ENCODE measurements at regions not wholly inside any gene's neighbourhood (a gene's known extent, or its start where the extent isn't known, plus 50 kb on each side); places are given as distances from the start of the nearest gene placed in this dataset.
"Not testable (repeated sequence)": the region's sequence is repeated elsewhere in the genome, so short reads cannot be mapped to it uniquely, and the experiment has no call there.

DNA sequence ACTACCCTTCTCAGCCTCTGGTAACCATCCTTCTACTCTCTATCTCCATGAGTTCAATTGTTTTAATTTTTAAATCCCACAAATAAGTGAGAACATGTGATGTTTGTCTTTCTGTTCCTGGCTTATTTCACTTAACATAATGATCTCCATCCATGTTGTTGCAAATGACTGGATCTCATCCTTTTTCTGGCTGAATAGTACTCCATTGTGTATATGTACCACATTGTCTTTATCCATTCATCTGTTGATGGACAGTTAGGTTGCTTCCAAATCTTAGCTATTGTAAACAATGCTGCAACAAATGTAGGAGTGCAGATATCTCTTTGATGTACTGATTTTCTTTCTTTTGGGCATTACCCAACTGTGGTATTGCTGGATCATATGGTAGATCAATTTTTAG, 103.0 kb downstream of the CARTPT start:
- not testable (repeated sequence) for DNase-seq

DNA sequence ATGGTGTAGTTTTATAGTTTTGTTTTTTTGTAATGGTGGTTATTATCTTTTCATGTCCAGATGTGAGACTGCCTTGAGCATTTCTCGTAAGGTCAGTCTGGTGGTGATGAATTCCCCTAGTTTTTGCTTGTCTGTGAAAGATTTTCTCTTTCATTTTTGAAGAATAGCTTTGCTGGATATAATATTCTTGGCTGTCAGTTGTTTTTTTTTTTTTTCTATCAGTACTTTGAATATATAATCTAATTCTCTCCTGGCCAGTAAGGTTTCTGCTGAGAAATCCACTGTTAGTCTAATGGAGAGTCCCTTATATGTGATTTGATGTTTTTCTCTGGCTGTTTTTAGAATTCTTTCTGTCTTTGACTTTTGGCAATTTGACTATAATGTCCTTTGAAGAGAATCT, 106.9 kb downstream of the CARTPT start:
- no peak for DNase-seq

DNA sequence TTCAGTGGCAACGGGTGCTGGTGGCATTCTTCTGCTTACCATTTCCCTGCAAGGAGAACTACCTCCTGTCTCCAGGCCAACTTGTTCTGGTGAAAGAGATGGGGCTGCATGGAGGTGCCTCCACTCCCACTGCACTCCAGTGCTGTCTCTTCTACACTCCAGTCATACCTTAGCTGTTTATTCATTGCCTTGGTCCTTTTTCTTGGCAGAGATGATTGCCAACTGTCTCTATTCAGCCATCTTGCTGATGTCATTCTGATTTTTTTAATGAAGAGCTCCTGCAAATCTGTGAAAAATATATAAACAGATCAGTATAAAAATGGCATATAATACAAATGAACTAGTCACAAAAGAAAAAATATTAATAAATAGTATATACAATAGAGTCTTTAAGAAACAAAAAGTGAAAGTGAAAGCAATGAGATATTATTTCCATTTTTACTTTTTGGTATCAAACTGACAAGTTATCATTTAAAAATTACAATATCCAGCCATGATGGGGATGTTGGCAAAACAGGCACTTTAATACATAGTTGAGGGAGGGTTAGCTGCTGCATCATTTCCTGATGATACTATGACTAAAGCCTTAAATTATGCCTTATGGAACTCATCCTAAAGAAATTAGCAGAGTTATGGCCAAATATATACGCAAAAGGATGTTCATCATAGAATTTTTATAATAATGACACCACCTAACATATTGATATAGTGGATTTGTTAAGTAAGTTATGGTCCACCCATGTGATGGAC, 109.4 kb downstream of the CARTPT start:
- DNase-seq, result no peak

DNA sequence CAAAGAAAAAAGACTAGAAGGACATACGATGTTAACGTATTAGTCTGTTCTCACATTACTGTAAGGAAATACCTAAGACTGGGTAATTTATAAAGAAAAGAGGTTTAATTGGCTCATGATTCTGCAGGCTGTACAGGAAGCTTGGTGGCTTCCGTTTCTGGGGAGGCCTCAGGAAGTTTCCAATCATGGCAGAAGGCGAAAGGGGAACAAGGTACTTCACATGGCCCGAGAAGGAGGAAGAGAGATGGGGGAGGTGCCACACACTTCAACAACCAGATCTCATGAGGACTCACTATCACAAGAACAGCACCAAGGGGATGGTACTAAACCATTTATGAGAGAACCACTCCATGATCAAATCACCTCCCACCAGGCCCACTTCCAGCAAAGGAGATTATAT, 110.1 kb downstream of the CARTPT start:
- no peak for DNase-seq

DNA sequence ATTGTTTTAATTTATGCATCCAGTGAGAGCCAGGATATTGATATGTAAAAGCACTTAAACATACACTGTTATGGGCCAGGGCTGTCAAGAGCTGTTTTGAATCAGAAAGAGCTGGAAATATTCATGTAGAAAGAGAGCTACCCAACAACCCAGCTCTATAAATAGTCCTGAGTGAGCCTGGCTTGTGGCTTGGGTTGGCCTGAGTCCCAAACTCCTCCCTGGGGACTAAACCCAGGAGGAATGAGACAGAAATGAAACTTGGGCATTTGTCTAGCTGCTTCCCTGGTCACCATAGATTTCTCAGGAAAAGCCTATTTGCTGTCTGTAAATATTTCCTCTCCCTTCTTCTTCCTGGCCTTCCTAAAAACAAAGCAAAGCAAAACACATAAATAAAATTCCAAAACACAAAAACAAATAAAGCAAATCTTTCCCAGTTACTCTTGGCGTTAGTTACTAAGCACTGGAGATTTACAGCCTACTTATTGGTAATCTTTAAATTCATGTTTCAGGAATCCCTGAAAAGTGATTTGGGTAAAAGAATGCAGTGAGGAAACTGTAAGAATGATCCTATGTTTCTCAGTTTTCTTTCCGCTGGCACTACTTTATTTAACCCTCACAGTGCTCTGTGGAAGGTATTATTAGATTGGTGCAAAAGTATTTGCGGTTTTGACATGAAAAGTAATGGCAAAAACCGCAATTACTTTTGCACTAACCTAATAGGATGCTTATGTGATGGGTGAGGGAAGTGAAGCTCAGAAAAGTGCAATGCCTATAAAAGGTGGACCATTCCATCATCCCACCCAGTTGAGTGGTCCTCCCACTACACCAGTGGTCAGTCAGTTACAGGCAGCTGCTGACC, 111.8 kb downstream of the CARTPT start:
- no peak for DNase-seq

DNA sequence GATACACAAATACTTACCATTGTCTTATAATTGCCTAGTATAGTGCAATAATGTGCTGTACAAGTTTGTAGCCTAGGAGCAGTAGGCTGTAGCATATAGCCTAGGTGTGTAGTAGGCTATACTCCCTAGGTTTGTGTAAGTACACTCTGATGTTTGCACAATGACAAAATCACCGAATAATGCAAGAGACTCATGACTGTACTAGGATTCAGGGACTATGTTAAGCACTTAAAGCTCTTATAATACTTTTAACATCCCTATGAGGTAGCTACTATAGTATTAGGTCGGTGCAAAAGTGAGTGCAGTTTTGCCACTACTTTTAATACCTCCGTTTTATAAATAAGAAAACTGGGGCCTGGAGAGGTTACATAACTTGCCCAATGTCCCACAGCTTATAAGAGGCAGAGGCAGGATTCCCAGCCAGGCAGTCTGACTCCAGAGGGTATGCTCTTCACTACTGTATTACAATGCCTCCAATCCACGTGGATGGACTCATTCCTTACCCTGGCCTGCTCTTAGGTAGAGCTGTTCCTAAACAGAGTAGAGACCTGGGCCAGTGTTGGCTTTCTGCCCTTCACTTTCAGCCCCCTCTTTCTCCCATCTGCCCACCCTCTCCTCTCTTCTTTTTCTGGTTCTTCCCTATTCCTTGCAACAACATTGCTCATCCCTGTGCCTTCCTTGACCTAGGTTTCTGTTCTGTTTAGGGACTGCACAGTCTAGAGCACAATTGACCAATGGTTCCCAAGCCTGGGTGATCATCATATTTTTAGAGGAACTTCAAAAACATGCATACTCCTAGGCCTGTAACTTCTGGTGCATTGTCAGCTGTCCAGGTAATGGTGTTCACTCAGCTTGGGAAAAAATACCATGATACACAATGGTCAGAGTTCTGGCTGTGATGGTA, 114.0 kb downstream of the CARTPT start:
- no peak for DNase-seq

DNA sequence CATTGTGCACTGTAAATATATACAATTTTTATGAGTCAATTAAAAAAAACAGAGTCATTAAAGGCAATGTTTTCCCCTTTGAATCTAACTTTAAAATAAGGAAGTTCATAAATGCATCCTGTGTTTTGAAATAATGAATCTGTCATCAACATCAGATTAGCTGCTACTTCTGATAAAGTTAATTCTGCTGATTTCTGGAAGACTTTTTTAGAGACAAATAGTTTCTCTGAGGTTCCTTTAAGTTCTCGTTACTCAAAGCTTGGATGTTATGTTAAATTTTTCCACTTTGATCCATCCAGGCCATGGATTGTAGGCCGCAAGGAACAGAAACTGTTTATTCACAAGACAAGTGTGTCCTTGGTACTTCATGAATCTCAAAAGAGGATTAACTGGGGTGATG, 115.5 kb downstream of the CARTPT start:
- DNase-seq, result no peak

DNA sequence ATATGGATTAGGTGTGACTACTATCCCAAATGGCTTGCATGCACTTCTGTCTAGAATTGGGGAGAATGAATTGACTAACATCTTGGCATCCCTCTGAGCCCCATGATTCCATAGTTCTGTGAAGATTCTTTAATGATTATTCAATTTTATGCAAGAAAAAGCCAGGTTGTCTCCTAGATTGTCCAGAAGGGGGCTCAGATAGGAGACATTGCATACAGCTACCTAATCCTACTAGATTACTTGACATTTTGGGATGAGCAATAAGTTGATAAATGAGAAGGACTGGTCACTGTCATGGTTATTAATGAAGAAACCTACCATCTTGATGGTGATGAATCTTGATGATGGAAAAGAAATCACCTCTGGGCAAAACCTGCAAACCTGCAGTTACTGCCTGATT, 117.0 kb downstream of the CARTPT start:
- DNase-seq, result no peak

DNA sequence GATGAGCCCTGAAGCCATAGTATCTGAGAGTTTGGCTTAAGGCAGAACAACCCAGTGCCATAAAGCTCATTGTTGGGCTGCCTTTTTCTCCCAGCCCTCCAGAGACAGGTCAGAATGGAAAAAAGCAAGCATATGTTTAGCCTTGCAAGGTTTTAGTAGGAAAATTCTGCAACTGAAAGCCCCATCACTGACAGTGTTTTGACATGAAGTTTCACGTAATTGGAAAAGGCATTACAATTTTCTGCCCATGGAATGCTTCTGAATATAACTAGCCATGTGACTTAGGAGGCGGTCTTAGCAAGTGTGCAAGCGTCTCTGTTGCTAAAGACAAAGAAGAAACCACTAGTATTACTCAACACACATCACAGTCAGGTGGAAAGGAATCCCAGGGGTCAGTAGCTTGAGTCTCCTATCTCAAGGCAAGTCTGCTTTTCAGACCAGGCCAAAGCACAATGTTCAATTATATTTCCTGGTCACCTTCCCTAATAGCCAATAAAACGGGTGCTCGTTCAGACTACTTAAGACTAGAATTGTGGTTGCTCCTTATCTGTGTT, 117.6 kb downstream of the CARTPT start:
- DNase-seq, result no peak

DNA sequence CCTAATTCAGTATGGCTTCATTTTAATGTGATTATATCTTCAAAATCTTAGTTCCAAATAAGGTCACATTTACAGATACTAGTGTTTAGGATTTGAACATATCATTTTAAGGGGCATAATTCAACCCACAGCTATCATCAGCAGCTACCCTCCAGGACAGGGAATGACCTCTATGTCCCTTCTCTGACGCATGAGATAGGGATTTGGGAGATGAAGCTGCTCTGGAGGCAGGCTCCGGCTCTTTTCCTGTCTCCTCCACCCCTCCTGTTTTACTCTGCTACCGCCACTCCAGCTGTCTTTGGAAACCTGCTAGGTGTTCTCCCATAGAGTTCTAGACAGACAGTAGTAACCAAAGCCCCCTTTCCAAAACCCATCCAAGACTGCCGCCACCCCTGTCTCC, 119.2 kb downstream of the CARTPT start:
- no peak for DNase-seq

DNA sequence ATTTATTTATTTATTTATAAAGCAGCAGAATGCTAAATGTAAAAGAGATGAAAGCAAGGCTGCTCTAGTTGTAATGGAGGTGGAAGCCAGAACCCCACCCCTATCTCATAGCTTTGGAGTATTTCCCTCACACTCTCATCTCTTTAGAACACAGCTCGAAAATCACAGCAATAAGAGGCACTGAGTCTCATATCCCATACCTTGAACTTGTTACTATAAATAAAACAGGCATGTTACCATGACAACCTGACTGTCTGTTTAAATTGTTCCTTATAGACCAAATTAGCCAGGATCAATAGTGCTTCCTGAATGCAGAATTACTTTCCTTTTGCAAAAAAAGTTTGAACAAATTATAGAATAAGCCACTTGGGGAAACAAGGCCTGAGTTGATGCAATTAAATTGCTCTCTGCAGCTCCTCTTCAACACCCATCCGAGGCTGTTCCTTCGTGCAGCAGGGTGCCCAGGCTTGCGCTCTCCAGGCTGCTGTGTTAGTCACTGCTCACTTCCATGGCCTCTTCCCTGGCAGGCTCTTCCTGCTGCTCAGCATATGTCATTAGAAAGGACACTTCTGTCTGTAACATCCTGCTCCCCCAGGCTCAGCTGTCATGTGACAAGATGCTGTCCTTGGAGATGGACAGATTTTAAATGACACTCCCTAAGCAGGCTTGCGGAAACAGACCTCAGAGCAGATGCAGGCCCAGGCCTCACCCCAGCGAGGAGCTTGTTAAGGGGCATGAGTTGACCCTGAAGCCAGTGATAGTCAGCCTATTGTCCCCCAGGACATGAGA, 120.2 kb downstream of the CARTPT start:
- no peak for DNase-seq

DNA sequence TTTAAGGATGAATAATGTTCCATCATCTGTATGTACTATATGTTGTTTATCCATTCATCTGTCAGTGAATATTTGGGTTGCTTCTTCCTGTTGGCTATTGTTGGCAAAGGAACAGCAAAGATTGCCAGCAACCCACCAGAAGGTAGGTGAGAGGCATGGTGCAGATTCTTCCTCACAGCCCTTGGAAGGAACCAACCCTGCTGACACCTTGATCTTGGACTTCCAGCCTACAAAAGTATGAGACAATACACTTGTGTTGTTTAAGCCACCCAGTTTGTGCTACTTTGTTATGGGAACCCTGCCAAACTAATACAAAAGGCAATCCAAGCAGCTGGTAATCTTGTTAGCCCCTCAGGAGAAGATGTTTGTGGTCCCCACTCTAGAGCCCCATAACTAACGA, 122.0 kb downstream of the CARTPT start:
- DNase-seq, result no peak

DNA sequence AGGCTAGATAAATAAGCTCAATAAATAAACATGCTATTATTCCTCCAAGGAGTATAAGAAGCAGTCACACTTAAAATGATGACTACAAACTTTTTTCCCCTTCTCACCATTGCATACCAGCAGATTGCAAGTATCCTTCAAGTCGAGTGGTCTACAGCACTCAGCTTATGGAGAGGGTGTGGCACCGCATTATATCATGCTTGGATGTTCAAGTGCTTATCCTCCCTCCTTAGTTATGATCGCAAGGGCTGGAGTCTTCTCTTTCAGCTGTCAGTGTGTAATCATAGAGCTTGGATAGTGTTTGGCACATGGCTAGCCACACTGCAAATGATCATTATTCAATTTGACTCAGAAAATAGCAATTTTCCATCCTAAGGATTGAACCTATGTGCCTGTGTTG, 124.0 kb downstream of the CARTPT start:
- DNase-seq, result no peak

DNA sequence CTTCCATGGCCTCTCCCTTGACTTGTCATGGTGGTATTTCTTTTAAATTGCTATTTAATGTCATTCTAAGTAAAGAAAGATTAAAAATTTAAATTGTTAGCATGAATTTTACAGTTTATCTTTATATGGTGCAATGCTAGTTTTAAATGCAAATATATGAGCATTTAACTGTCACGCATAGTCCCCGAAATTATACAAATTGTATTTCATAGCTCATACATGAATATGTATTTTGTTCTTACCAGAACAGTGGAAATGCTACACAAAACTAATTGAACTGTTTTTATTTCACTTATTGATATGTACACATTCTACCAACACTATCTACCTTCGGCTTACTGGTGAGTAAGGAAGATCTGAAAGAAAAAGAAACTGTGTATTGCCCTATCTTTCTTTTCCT, 125.8 kb downstream of the CARTPT start:
- DNase-seq, result no peak

DNA sequence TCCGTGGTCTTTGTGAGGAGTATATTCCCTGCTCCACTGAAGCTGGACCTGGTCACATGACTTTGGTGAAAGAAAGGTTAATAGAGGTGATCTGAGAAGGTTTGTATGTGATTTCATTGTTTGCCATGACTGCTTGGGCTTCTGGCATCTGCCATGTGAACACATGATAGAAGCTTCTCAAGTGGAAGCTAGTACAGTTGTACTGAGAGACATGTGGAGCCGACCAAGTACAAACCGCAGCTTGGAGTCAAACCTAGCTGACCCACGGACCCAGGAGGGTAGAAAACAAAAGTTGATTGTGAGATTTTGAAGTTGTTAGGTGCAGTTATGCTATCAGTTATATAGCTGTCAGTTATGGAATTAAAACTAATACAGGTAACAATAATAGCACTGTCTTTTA, 140.4 kb downstream of the CARTPT start:
- no peak for DNase-seq

DNA sequence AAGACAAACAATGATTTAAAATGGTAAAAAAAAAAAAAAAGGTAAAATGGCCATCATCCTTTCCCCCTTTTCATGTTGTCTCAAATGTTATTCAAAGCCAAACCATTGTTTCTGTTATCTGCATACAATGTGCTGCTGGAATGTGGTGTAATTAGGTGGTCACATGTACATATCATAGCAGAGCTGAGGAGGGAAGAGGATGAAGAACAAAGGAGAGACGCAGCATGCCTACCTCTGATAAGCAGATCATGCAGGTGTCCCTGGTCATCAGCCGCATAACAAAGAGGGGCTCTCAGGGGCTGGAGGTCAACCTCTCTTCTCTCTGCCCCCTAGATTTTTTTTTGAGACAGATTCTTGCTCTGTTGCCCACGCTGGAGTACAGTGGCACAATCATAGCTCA, 141.0 kb downstream of the CARTPT start:
- DNase-seq, result no peak

DNA sequence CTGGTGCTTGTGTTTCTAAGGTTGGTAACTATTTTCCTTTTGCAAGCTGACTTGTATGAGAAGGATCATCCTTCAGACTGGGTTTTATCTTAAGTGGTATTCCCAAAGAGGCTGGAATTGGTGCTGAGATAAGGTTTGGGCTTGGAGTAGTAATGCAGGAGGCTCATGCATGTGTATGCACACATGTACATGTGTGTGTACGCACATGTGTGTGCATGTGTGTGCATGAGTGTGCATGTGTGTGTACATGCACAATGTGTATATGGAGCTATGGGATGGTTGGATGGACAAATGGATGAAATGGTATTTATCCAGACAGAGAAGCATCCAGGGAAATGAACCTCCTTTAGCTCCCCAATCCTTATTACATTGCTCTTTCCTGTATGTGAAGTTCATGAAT, 142.6 kb downstream of the CARTPT start:
- DNase-seq, result no peak

DNA sequence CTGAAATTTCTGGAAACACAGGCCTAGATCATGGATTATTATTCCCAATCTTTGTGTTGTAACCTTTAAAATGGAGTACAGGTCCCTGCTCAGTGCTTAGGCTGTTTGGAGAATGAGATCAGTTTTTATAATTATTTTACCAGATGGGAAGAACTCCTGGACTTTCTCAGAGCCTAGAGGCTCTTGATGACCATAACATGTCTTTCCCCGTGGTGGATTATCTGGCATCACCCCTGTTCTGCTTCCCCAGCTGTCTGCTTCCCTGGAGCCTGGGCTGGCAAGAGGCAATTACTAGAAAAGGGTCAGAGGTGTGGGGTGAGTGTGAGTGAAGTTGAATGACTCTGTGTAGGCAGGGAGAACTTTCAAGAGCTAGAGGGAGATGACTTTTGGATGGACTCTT, 143.0 kb downstream of the CARTPT start:
- no peak for DNase-seq

DNA sequence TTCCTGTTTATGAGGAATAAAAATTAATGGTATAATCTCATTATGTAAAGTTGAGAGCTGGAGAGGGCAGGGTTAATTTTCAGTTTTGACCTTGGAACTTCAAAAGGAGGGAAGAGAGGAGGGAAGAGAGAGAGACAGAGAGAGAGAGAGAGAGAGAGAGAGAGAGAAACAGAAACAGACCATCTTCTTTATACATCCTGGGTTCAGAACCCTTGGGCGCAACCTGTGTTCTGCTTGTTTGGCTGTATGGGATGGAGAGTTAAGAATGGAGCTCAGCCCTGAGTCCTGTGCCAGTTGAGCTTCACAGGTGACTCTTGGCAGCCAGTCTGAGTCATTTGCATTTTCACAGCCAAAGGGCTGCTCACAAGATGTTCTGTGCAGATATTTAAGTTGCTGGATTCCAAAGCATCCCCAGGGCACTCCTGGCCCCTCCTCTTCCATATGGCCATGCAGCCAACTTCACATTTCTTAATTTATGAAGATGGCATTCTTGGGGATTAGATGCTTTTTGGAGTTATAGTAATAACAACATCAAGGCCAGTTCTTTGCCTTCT, 143.5 kb downstream of the CARTPT start:
- no peak for DNase-seq

DNA sequence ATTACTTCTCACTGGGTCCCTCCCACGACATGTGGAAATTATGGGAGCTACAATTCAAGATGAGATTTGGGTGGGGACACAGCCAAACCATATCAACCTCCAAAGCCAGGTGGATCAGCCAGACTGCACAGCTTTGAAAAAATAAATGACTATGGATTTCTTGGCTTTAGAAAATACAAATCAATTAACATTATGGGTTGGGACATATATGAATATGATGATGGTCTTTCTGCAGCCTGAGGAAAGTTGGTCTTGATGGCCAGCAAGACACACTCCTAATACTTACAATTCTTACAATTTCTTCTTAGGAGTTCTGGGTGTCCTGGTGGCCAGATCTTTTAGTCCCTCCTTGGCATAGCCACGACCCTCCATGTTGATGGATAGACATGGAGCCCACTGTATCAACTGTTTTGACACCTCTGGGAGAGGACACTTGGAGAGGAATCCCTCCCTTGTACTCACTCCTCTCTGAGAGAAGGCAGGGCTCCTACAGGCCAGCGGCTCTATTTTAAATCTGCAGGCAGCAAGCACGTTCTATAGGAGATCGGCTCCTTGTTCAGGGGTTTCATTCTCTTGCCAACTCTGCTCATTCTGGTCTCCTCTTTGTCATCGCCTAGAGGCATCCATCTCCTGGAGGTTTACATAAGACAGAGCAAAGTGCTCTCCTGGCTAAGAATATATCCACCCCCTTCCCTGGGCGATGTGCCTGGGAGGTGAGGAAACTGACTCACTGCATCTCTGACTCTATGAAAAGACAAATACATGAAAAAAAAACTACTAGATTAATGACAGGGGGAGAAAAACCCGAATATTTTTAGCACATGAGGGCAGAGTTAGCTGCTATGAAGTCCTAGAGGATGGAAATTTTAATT, 145.9 kb downstream of the CARTPT start:
- DNase-seq, result no peak

Measured in activated CD4-positive, alpha-beta T cell treated with anti-CD3 and anti-CD28 coated beads, Interleukin-2, amount 50 U/mL, for 1 hour (primary cell).